HEK293 (cell line): ENCODE measurements at regions not wholly inside any gene's neighbourhood (a gene's known extent, or its start where the extent isn't known, plus 50 kb on each side); places are given as distances from the start of the nearest gene placed in this dataset.

ENCODE experiments used
- CTCF ChIA-PET: fragments of 350-600 bp; formaldehyde crosslinking; extraction: SDS; loops from one replicate; lab custom pipeline; 2021; ENCODE audit warnings: antibody characterized with exemption; lab: Yijun Ruan, JAX
- POLR2A ChIA-PET: fragments of 300-600 bp; formaldehyde crosslinking; extraction: SDS; loops from one replicate; lab custom pipeline; 2020; ENCODE audit warnings: antibody characterized with exemption, inconsistent platforms; lab: Yijun Ruan, JAX
- H3K27ac ChIP-seq: fragments of 200-500 bp; sonication (Bioruptor generic); 2 replicates; pipeline ENCODE4 v1.5.1; 2014; ENCODE audit warnings: low read depth, low read length, control low read depth, inconsistent platforms; ENCODE audit errors: extremely low read depth
- H3K36me3 ChIP-seq, 2 experiments: fragments of 200-500 bp in 1 of 2; sonication (Bioruptor generic) in 1 of 2; 1 replicate in 1 of 2; 2 replicates in 1 of 2; pipeline ENCODE4 v1.5.1; 2014 to 2017; ENCODE audit warnings: inconsistent platforms in 2 of 2, low read length in 2 of 2; ENCODE audit not compliant: control insufficient read depth in 2 of 2, insufficient read depth in 1 of 2
- H3K4me1 ChIP-seq: fragments of 200-500 bp; sonication (Bioruptor generic); 2 replicates; pipeline ENCODE4 v1.5.1; 2014; ENCODE audit warnings: mild to moderate bottlenecking, low read length, inconsistent platforms; ENCODE audit not compliant: control insufficient read depth, insufficient read depth
- H3K4me3 ChIP-seq: 2 replicates; pipeline ENCODE4 v1.5.1; 2011; ENCODE audit warnings: low read depth, mild to moderate bottlenecking, control low read depth, low read length, moderate library complexity
- H3K9me3 ChIP-seq: fragments of 200-500 bp; sonication (Bioruptor generic); 2 replicates; pipeline ENCODE4 v1.5.1; 2014; ENCODE audit warnings: low read depth, low read length, inconsistent platforms; ENCODE audit not compliant: control insufficient read depth, insufficient read depth
- BCL11A ChIP-seq: fragments of 450-650 bp; formaldehyde crosslinking; IDR thresholded peaks from 2 replicates; pipeline ENCODE4 v1.5.1; 2016; ENCODE audit warnings: low read depth, missing biosample characterization, missing genetic modification characterization
- HOXD13 ChIP-seq: sonication (generic); formaldehyde crosslinking; IDR thresholded peaks from 2 replicates; pipeline ENCODE4 v1.8.0; 2022; ENCODE audit warnings: missing genetic modification reagents, borderline replicate concordance
- MZF1 ChIP-seq: fragments of 450-650 bp; formaldehyde crosslinking; IDR thresholded peaks from 2 replicates; pipeline ENCODE4 v1.5.1; 2017; ENCODE audit warnings: missing biosample characterization, missing genetic modification characterization, borderline replicate concordance
- OSR2 ChIP-seq: fragments of 450-650 bp; formaldehyde crosslinking; IDR thresholded peaks from 2 replicates; pipeline ENCODE4 v1.5.1; 2016; ENCODE audit warnings: missing biosample characterization, missing genetic modification characterization
- SALL2 ChIP-seq: fragments of 450-650 bp; formaldehyde crosslinking; IDR thresholded peaks from 2 replicates; pipeline ENCODE4 v1.5.0; 2017; ENCODE audit warnings: missing biosample characterization, mild to moderate bottlenecking, missing genetic modification characterization, borderline replicate concordance
- YY2 ChIP-seq: fragments of 450-650 bp; formaldehyde crosslinking; IDR thresholded peaks from 2 replicates; pipeline ENCODE4 v1.5.1; 2016; ENCODE audit warnings: missing biosample characterization, missing genetic modification characterization
- ZBTB17 ChIP-seq: fragments of 450-650 bp; formaldehyde crosslinking; IDR thresholded peaks from 2 replicates; pipeline ENCODE4 v1.5.1; 2016; ENCODE audit warnings: missing biosample characterization, missing genetic modification characterization
- ZFP3 ChIP-seq: fragments of 450-650 bp; formaldehyde crosslinking; IDR thresholded peaks from 2 replicates; pipeline ENCODE4 v1.5.1; 2016; ENCODE audit warnings: low read depth, missing biosample characterization, missing genetic modification characterization
- ZNF132 ChIP-seq: fragments of 450-650 bp; formaldehyde crosslinking; IDR thresholded peaks from 2 replicates; pipeline ENCODE4 v1.5.1; 2017; ENCODE audit warnings: missing biosample characterization, missing genetic modification characterization, borderline replicate concordance
- ZNF202 ChIP-seq: fragments of 450-650 bp; formaldehyde crosslinking; IDR thresholded peaks from 2 replicates; pipeline ENCODE4 v1.5.1; 2016; ENCODE audit warnings: missing biosample characterization, missing genetic modification characterization, borderline replicate concordance
- ZNF311 ChIP-seq: fragments of 450-650 bp; formaldehyde crosslinking; IDR thresholded peaks from 2 replicates; pipeline ENCODE4 v1.5.1; 2017; ENCODE audit warnings: missing biosample characterization, missing genetic modification characterization, borderline replicate concordance
- ZNF350 ChIP-seq: fragments of 450-650 bp; formaldehyde crosslinking; IDR thresholded peaks from 2 replicates; pipeline ENCODE4 v1.5.0; 2017; ENCODE audit warnings: missing biosample characterization, mild to moderate bottlenecking, missing genetic modification characterization
- ZNF354C ChIP-seq: fragments of 450-650 bp; formaldehyde crosslinking; IDR thresholded peaks from 2 replicates; pipeline ENCODE4 v1.5.1; 2016; ENCODE audit warnings: missing biosample characterization, missing genetic modification characterization, low read depth, borderline replicate concordance
- ZNF660 ChIP-seq: fragments of 450-650 bp; IDR thresholded peaks from 2 replicates; pipeline ENCODE4 v1.5.1; 2018; ENCODE audit warnings: missing biosample characterization, mild to moderate bottlenecking, missing genetic modification characterization
- ZNF701 ChIP-seq: fragments of 450-650 bp; formaldehyde crosslinking; IDR thresholded peaks from 2 replicates; pipeline ENCODE4 v1.5.1; 2016; ENCODE audit warnings: missing biosample characterization, missing genetic modification characterization
- ZNF777 ChIP-seq: fragments of 450-650 bp; formaldehyde crosslinking; IDR thresholded peaks from 2 replicates; pipeline ENCODE4 v1.5.1; 2017; ENCODE audit warnings: missing biosample characterization, missing genetic modification characterization, borderline replicate concordance
- ZSCAN23 ChIP-seq: fragments of 450-650 bp; formaldehyde crosslinking; IDR thresholded peaks from 2 replicates; pipeline ENCODE4 v1.5.1; 2016; ENCODE audit warnings: missing biosample characterization, missing genetic modification characterization
- TF ChIP-seq, protein P1 (sequence below): fragments of 450-650 bp; formaldehyde crosslinking; IDR thresholded peaks from 2 replicates; pipeline ENCODE4 v1.5.1; 2016; ENCODE audit warnings: missing biosample characterization, missing genetic modification characterization
- TF ChIP-seq, protein P2 (sequence below): fragments of 450-650 bp; formaldehyde crosslinking; IDR thresholded peaks from 2 replicates; pipeline ENCODE4 v1.5.1; 2016; ENCODE audit warnings: missing biosample characterization, missing genetic modification characterization, low read depth
- TF ChIP-seq, protein P3 (sequence below): fragments of 450-650 bp; formaldehyde crosslinking; IDR thresholded peaks from 2 replicates; pipeline ENCODE4 v1.5.0; 2017; ENCODE audit warnings: missing biosample characterization, missing genetic modification characterization, borderline replicate concordance
- TF ChIP-seq, protein P4 (sequence below): fragments of 450-650 bp; formaldehyde crosslinking; IDR thresholded peaks from 2 replicates; pipeline ENCODE4 v1.5.1; 2016; ENCODE audit warnings: missing biosample characterization, missing genetic modification characterization

DNA sequence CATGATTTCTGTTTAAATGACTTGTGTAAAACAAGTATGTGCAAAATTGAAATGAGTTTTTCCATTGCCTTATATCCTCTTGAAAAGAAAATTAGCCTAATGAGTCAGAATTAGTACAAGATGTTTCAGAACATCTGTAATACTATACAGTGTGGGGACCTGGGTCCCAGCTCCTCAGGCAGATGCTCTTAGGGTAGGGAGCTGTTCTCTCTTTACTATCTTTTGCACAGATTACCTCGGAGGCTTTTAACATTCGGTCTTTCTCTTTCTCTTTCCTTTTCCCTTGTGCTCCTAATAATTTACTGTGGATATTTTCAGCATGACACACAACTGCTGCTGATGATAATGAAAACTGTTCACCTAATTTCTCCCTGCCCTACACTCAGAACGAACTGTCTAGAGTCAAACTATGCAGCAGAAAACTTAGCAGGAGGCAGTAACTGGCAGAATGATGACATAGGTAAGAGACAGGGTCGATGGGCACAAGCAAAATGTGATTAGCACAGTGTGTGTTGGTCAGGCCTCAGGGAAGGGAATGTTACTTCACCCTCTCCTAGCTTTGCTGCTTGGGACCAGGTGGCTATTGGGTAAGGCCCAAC lies 455.3 kb downstream of the PDHA2 start:
- no peaks in the 10 kb centered on the region for H3K9me3 ChIP-seq
- TF ChIP-seq HOXD13 (CRISPR knock-in tag) (no peak), ZNF701 (tag by site-specific recombination) (no peak), ZNF354C (tag by site-specific recombination) (no peak), ZNF777 (tag by site-specific recombination) (no peak), ZNF660 (tag by site-specific recombination) (no peak), ZBTB17 (no peak), ZNF350 (tag by site-specific recombination) (no peak), YY2 (tag by site-specific recombination) (no peak), ZNF132 (tag by site-specific recombination) (no peak), OSR2 (tag by site-specific recombination) (no peak), ZNF202 (tag by site-specific recombination) (no peak)
- TF ChIP-seq, protein P1, sequence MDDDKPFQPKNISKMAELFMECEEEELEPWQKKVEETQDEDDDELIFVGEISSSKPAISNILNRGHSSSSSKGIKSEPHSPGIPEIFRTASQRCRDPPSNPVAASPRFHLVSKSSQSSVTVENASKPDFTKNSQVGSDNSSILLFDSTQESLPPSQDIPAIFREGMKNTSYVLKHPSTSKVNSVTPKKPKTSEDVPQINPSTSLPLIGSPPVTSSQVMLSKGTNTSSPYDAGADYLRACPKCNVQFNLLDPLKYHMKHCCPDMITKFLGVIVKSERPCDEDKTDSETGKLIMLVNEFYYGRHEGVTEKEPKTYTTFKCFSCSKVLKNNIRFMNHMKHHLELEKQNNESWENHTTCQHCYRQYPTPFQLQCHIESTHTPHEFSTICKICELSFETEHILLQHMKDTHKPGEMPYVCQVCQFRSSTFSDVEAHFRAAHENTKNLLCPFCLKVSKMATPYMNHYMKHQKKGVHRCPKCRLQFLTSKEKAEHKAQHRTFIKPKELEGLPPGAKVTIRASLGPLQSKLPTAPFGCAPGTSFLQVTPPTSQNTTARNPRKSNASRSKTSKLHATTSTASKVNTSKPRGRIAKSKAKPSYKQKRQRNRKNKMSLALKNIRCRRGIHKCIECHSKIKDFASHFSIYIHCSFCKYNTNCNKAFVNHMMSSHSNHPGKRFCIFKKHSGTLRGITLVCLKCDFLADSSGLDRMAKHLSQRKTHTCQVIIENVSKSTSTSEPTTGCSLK (tag by site-specific recombination), result no peak
- TF ChIP-seq, protein P2, sequence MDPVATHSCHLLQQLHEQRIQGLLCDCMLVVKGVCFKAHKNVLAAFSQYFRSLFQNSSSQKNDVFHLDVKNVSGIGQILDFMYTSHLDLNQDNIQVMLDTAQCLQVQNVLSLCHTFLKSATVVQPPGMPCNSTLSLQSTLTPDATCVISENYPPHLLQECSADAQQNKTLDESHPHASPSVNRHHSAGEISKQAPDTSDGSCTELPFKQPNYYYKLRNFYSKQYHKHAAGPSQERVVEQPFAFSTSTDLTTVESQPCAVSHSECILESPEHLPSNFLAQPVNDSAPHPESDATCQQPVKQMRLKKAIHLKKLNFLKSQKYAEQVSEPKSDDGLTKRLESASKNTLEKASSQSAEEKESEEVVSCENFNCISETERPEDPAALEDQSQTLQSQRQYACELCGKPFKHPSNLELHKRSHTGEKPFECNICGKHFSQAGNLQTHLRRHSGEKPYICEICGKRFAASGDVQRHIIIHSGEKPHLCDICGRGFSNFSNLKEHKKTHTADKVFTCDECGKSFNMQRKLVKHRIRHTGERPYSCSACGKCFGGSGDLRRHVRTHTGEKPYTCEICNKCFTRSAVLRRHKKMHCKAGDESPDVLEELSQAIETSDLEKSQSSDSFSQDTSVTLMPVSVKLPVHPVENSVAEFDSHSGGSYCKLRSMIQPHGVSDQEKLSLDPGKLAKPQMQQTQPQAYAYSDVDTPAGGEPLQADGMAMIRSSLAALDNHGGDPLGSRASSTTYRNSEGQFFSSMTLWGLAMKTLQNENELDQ (tag by site-specific recombination), result no peak
- TF ChIP-seq, protein P3, sequence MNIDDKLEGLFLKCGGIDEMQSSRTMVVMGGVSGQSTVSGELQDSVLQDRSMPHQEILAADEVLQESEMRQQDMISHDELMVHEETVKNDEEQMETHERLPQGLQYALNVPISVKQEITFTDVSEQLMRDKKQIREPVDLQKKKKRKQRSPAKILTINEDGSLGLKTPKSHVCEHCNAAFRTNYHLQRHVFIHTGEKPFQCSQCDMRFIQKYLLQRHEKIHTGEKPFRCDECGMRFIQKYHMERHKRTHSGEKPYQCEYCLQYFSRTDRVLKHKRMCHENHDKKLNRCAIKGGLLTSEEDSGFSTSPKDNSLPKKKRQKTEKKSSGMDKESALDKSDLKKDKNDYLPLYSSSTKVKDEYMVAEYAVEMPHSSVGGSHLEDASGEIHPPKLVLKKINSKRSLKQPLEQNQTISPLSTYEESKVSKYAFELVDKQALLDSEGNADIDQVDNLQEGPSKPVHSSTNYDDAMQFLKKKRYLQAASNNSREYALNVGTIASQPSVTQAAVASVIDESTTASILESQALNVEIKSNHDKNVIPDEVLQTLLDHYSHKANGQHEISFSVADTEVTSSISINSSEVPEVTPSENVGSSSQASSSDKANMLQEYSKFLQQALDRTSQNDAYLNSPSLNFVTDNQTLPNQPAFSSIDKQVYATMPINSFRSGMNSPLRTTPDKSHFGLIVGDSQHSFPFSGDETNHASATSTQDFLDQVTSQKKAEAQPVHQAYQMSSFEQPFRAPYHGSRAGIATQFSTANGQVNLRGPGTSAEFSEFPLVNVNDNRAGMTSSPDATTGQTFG, result no peak
- TF ChIP-seq, protein P4, sequence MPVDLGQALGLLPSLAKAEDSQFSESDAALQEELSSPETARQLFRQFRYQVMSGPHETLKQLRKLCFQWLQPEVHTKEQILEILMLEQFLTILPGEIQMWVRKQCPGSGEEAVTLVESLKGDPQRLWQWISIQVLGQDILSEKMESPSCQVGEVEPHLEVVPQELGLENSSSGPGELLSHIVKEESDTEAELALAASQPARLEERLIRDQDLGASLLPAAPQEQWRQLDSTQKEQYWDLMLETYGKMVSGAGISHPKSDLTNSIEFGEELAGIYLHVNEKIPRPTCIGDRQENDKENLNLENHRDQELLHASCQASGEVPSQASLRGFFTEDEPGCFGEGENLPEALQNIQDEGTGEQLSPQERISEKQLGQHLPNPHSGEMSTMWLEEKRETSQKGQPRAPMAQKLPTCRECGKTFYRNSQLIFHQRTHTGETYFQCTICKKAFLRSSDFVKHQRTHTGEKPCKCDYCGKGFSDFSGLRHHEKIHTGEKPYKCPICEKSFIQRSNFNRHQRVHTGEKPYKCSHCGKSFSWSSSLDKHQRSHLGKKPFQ (tag by site-specific recombination), result no peak
- TF ChIP-seq, all 188 proteins: peak for 0
- Histone ChIP-seq H3K4me3 (no peak overlapping the region), H3K36me3 (no peaks in the 10 kb centered on the region), H3K27ac (no peak overlapping the region), H3K4me1 (no peaks in the 10 kb centered on the region)
- ChIA-PET CTCF (no interaction called here), POLR2A (no interaction called here)

DNA sequence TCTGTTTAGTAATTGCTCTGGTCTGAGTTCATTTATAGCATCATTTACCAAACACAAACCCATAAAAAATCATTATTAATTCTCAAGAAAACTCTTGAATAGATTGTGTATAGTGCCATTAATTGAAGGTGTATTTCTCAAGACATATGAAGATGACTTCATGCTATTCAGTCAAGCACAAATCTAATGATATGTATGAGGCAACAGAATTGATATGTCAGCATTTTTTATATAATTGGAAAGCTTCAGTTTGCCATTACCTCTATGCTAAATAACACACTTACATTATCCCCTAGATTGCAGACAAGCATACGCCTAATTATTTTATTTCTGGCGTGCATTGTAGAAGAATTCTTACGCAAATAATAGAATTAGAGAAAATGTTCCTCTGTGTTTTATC lies 461.8 kb downstream of the PDHA2 start:
- POLR2A ChIA-PET, result no interaction called here
- no peaks in the 10 kb centered on the region for H3K9me3 ChIP-seq
- no peak overlapping the region for H3K4me3 ChIP-seq
- no peaks in the 10 kb centered on the region for H3K36me3 ChIP-seq
- CTCF ChIA-PET, result interaction anchor here (0.7 kb wide), 1 partner anchor 15 kb away, joined by 3 read pairs; no protein-coding TSS in a partner anchor
- H3K27ac ChIP-seq, result no peak overlapping the region
- no peaks in the 10 kb centered on the region for H3K4me1 ChIP-seq
- TF ChIP-seq ZFP3, result no peak
- TF ChIP-seq ZSCAN23, result no peak
- TF ChIP-seq SALL2 (tag by site-specific recombination), result no peak
- TF ChIP-seq ZNF777 (tag by site-specific recombination), result no peak
- no peak for TF ChIP-seq MZF1 (tag by site-specific recombination)
- no peak for TF ChIP-seq BCL11A
- no peak for TF ChIP-seq ZNF311 (tag by site-specific recombination)
